ENCODE measurements at regions not wholly inside any gene's neighbourhood (a gene's known extent, or its start where the extent isn't known, plus 50 kb on each side); places are given as distances from the start of the nearest gene placed in this dataset.

DNA sequence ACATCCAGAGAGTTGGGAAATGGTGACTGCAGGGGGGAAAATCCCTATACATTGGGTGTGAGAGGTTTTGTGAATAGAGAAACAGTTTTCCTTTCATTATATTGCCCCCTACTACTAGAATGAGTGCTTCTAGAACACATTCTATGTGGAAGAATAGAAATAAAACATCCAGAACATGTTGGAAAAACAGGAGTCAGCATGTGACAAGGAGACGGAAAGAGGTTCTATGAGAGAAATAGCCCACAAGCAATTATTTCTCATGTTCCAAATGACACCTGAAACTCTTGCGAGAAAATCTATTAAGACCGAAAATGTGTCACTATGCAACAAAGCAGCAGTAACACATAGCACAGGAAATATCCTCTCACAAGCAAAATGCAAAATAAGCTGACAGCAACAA, 202.7 kb upstream of the SPOPL start:
- Histone ChIP-seq H3K9me3 (ENCODE audit: control insufficient read depth, low read length) (no peaks in the 10 kb centered on the region), H3K27me3 (ENCODE audit: control insufficient read depth in 1 of 2, insufficient read depth in 1 of 2, low read length in 2 of 2) (no peaks in the 10 kb centered on the region), H3K14ac (ENCODE audit: low read length in 2 of 2) (no peak overlapping the region), H3K23ac (ENCODE audit: low read length in 2 of 2) (no peak overlapping the region), H3K4me1 (ENCODE audit: control insufficient read depth, insufficient read depth, low read depth, low read length) (no peaks in the 10 kb centered on the region), H3K9ac (ENCODE audit: low read length) (no peak overlapping the region), H2BK120ac (ENCODE audit: low read depth, low read length) (no peak overlapping the region), H4K8ac (ENCODE audit: low read length) (no peak overlapping the region), H2AFZ (ENCODE audit: low read depth, low read length) (no peak overlapping the region), H3K4ac (ENCODE audit: low read depth in 1 of 2, low read length in 2 of 2) (no peak overlapping the region), H3K27ac (ENCODE audit: low read length, poor library complexity, severe bottlenecking) (no peak overlapping the region), H4K91ac (ENCODE audit: low read length) (no peak overlapping the region), H2AK5ac (ENCODE audit: low read length, severe bottlenecking) (no peak overlapping the region), H3K18ac (ENCODE audit: low read depth in 1 of 2, low read length in 2 of 2) (no peak overlapping the region), H2BK5ac (ENCODE audit: low read depth, low read length, poor library complexity, severe bottlenecking) (no peak overlapping the region), H3K36me3 (ENCODE audit: control insufficient read depth in 1 of 2, insufficient read depth in 2 of 2, low read depth in 1 of 2, low read length in 2 of 2) (no peaks in the 10 kb centered on the region), H3K79me1 (replicated peaks; ENCODE audit: low read length, poor library complexity, severe bottlenecking) (no peaks in the 10 kb centered on the region), H3K4me3 (ENCODE audit: insufficient read depth in 1 of 2, low read depth in 1 of 2, low read length in 2 of 2) (no peak overlapping the region), H2BK12ac (ENCODE audit: low read length in 2 of 2) (no peak overlapping the region), H2BK15ac (ENCODE audit: low read depth, poor library complexity, severe bottlenecking) (no peak overlapping the region), H3K4me2 (ENCODE audit: low read length, poor library complexity, severe bottlenecking) (no peak overlapping the region)
- WGBS = 90% methylated on average over 3 of the region's 3 CpGs
- no peak for DNase-seq

DNA sequence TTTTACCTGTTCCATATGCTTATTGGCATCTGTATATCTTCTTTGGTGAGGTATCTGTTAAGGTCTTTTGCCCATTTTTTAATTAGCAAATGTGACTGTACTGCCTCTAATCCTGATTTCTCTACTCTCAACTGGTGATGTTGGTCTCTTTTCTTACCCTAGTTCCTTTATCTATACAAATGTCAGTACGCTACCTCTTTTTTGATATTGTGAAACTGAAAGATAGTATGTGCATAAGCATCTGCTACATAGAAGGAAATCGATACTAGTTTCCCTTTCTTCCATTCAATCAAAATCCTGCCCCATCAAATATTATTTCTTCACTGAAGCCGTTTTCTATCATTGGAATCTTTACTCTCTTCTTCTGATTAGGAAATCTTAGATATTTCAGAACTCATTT, 194.9 kb upstream of the SPOPL start:
- Histone ChIP-seq H3K9me3 (ENCODE audit: control insufficient read depth, low read length) (no peaks in the 10 kb centered on the region), H3K27me3 (ENCODE audit: control insufficient read depth in 1 of 2, insufficient read depth in 1 of 2, low read length in 2 of 2) (no peaks in the 10 kb centered on the region), H3K14ac (ENCODE audit: low read length in 2 of 2) (no peak overlapping the region), H2BK5ac (ENCODE audit: low read depth, low read length, poor library complexity, severe bottlenecking) (no peak overlapping the region), H3K4ac (ENCODE audit: low read depth in 1 of 2, low read length in 2 of 2) (no peak overlapping the region), H3K4me2 (ENCODE audit: low read length, poor library complexity, severe bottlenecking) (no peak overlapping the region), H2AFZ (ENCODE audit: low read depth, low read length) (no peak overlapping the region), H3K18ac (ENCODE audit: low read depth in 1 of 2, low read length in 2 of 2) (no peak overlapping the region), H3K4me3 (ENCODE audit: insufficient read depth in 1 of 2, low read depth in 1 of 2, low read length in 2 of 2) (no peak overlapping the region), H2BK15ac (ENCODE audit: low read depth, poor library complexity, severe bottlenecking) (no peak overlapping the region), H2BK12ac (ENCODE audit: low read length in 2 of 2) (no peak overlapping the region), H3K4me1 (ENCODE audit: control insufficient read depth, insufficient read depth, low read depth, low read length) (no peaks in the 10 kb centered on the region), H3K9ac (ENCODE audit: low read length) (no peak overlapping the region), H3K23ac (ENCODE audit: low read length in 2 of 2) (no peak overlapping the region), H4K91ac (ENCODE audit: low read length) (no peak overlapping the region), H3K36me3 (ENCODE audit: control insufficient read depth in 1 of 2, insufficient read depth in 2 of 2, low read depth in 1 of 2, low read length in 2 of 2) (no peaks in the 10 kb centered on the region), H2BK120ac (ENCODE audit: low read depth, low read length) (no peak overlapping the region), H3K27ac (ENCODE audit: low read length, poor library complexity, severe bottlenecking) (no peak overlapping the region), H4K8ac (ENCODE audit: low read length) (no peak overlapping the region), H3K79me1 (replicated peaks; ENCODE audit: low read length, poor library complexity, severe bottlenecking) (no peaks in the 10 kb centered on the region), H2AK5ac (ENCODE audit: low read length, severe bottlenecking) (no peak overlapping the region)
- 67% methylated on average over 1 of the region's 3 CpGs for WGBS
- DNase-seq = no peak

GRCh38 chr2:138307099-138307498, 194.5 kb upstream of the SPOPL start:
- Histone ChIP-seq H3K18ac (ENCODE audit: low read depth in 1 of 2, low read length in 2 of 2) (no peak overlapping the region), H4K8ac (ENCODE audit: low read length) (no peak overlapping the region), H2BK5ac (ENCODE audit: low read depth, low read length, poor library complexity, severe bottlenecking) (no peak overlapping the region), H2AK5ac (ENCODE audit: low read length, severe bottlenecking) (no peak overlapping the region), H3K36me3 (ENCODE audit: control insufficient read depth in 1 of 2, insufficient read depth in 2 of 2, low read depth in 1 of 2, low read length in 2 of 2) (no peaks in the 10 kb centered on the region), H2BK120ac (ENCODE audit: low read depth, low read length) (no peak overlapping the region), H3K9ac (ENCODE audit: low read length) (no peak overlapping the region), H3K4me2 (ENCODE audit: low read length, poor library complexity, severe bottlenecking) (no peak overlapping the region), H3K4me3 (ENCODE audit: insufficient read depth in 1 of 2, low read depth in 1 of 2, low read length in 2 of 2) (no peak overlapping the region), H3K9me3 (ENCODE audit: control insufficient read depth, low read length) (no peaks in the 10 kb centered on the region), H3K14ac (ENCODE audit: low read length in 2 of 2) (no peak overlapping the region), H4K91ac (ENCODE audit: low read length) (no peak overlapping the region), H3K4ac (ENCODE audit: low read depth in 1 of 2, low read length in 2 of 2) (no peak overlapping the region), H2BK12ac (ENCODE audit: low read length in 2 of 2) (no peak overlapping the region), H2AFZ (ENCODE audit: low read depth, low read length) (no peak overlapping the region), H3K27me3 (ENCODE audit: control insufficient read depth in 1 of 2, insufficient read depth in 1 of 2, low read length in 2 of 2) (no peaks in the 10 kb centered on the region), H3K23ac (ENCODE audit: low read length in 2 of 2) (no peak overlapping the region), H2BK15ac (ENCODE audit: low read depth, poor library complexity, severe bottlenecking) (no peak overlapping the region), H3K79me1 (replicated peaks; ENCODE audit: low read length, poor library complexity, severe bottlenecking) (no peaks in the 10 kb centered on the region), H3K27ac (ENCODE audit: low read length, poor library complexity, severe bottlenecking) (no peak overlapping the region), H3K4me1 (ENCODE audit: control insufficient read depth, insufficient read depth, low read depth, low read length) (no peaks in the 10 kb centered on the region)
- WGBS = 57% methylated on average over 1 of the region's 1 CpG
- no peak for DNase-seq

DNA sequence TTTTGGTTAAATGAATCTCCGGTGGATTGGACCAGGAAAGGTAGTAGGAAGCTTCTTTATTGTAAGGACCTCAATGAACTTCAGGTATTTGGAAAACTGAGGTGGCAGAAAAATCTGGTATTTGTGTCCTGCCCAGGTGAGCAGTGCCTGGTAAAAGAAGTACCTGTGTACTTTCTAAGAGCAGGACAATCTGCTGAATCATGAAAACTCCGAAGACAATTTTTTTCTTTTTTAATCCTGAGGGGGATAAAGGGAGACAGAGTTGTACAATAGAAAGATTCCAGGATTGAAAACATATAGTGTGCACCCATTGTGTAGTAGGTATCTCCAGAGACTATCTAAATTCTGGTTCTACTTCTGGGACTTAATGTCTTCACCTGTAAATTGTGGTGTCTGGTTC, 191.8 kb upstream of the SPOPL start:
- Histone ChIP-seq H3K4me1 (ENCODE audit: control insufficient read depth, insufficient read depth, low read depth, low read length) (peaks cover 1% of the 10 kb centered on the region), H3K4me2 (ENCODE audit: low read length, poor library complexity, severe bottlenecking) (no peak overlapping the region), H4K8ac (ENCODE audit: low read length) (no peak overlapping the region)

More for the DNA sequence above, 191.8 kb upstream of the SPOPL start:
- no peak overlapping the region for H3K4me3 ChIP-seq (ENCODE audit: insufficient read depth in 1 of 2, low read depth in 1 of 2, low read length in 2 of 2)
- WGBS = 91% methylated on average over 2 of the region's 2 CpGs
- no peaks in the 10 kb centered on the region for H3K27me3 ChIP-seq (ENCODE audit: control insufficient read depth in 1 of 2, insufficient read depth in 1 of 2, low read length in 2 of 2)
- no peaks in the 10 kb centered on the region for H3K36me3 ChIP-seq (ENCODE audit: control insufficient read depth in 1 of 2, insufficient read depth in 2 of 2, low read depth in 1 of 2, low read length in 2 of 2)
- DNase-seq = no peak
- no peak overlapping the region for H2AK5ac ChIP-seq (ENCODE audit: low read length, severe bottlenecking)
- no peak overlapping the region for H4K91ac ChIP-seq (ENCODE audit: low read length)
- no peak overlapping the region for H3K9ac ChIP-seq (ENCODE audit: low read length)
- no peaks in the 10 kb centered on the region for H3K79me1 ChIP-seq (replicated peaks; ENCODE audit: low read length, poor library complexity, severe bottlenecking)
- H3K14ac ChIP-seq (ENCODE audit: low read length in 2 of 2) = no peak overlapping the region
- H3K18ac ChIP-seq (ENCODE audit: low read depth in 1 of 2, low read length in 2 of 2) = no peak overlapping the region
- no peak overlapping the region for H3K27ac ChIP-seq (ENCODE audit: low read length, poor library complexity, severe bottlenecking)
- H3K23ac ChIP-seq (ENCODE audit: low read length in 2 of 2) = no peak overlapping the region
- no peaks in the 10 kb centered on the region for H3K9me3 ChIP-seq (ENCODE audit: control insufficient read depth, low read length)
- H2BK5ac ChIP-seq (ENCODE audit: low read depth, low read length, poor library complexity, severe bottlenecking) = no peak overlapping the region
- H2BK12ac ChIP-seq (ENCODE audit: low read length in 2 of 2) = no peak overlapping the region
- H2AFZ ChIP-seq (ENCODE audit: low read depth, low read length) = no peak overlapping the region
- H3K4ac ChIP-seq (ENCODE audit: low read depth in 1 of 2, low read length in 2 of 2) = no peak overlapping the region
- H2BK120ac ChIP-seq (ENCODE audit: low read depth, low read length) = no peak overlapping the region
- no peak overlapping the region for H2BK15ac ChIP-seq (ENCODE audit: low read depth, poor library complexity, severe bottlenecking)

Data from mesenchymal stem cell (in vitro differentiated cells and primary cell).